Activated CD8-positive, alpha-beta memory T cell treated with anti-CD3 and anti-CD28 coated beads, Interleukin-2, amount 50 U/mL, for 24 hours (primary cell): ENCODE measurements at regions not wholly inside any gene's neighbourhood (a gene's known extent, or its start where the extent isn't known, plus 50 kb on each side); places are given as distances from the start of the nearest gene placed in this dataset.

Experiments
- DNase-seq: peaks from one replicate; pipeline ENCODE4 v3.0.0-alpha.2; 2020; ENCODE audit errors: extremely low read depth

DNA sequence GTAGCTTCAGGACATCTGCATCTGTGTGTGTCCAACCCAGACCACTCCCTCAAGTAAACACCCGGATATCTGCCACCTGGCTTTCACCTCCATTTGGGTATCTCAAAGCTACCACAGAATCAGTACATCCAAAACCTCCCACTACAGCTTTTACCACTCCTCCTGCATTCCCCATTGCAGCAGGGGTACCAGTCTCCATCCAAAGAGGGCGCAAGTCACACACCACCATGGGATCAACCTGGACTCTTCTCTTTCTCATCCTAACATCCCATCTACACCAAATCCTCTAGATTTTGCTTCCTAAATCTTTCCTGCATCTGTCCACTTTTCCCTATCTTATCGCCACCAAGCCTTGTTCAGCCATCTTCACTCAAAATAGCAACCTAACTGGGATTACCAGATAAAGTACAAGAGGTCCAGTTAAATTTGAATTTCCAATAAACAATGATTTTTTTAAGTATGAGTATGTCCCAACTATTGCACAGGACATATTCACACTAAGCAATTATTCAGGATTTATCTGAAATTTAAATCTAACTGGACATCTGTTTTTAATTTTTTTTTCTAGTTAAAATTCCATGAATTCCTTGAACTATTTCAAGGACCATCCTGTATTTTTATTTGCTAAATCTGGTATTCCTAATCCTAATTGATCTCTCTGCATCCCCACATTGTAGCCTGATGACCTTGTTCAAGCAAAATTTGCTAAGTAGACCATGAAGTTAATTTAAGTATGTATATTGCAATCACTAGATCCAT is 164.3 kb upstream of the MLN start:
- no peak for DNase-seq

DNA sequence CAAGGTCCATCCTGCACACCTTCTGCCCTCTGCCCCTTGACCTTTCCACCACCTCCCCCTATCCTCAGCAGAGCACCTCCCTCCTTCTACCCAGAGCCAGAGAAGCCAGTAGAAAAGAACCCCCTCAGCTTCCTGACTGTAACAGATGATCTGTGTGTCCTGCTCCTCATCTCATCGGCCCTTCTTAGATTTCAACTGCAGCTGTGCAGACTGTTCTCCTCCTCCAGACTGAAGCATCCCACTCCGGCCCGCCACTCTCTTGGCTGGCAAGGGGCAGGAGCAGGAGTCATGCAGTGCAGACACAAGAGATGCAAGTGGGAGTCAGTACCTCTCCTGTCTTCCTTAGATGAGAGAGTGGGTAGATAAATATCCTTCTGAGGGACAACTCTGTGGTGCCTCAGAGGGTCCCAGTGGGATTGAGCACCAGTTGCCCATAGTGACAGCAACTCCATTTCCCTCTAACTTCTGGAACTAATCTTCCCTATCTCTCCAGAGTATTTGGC is 163.5 kb upstream of the MLN start:
- DNase-seq = no peak

DNA sequence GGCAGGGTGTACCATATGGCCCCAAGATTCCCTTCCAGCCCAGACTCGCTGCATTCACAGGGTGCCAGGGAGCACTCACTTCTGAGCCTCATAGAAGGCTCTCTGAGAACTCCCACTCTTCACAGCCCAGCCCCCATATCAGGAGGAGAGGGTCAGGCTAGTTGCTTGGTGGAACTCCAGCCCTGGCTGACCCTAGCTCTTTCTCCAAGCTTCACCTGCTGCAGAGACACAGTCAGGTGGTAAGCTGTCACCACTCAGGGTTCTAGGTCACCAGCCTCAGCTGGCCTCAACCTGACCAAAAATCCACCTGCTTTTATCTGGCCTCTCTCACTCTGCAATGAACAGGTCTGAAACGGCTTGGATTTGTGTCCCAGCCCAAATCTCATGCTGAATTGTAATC is 162.7 kb upstream of the MLN start:
- DNase-seq = no peak

DNA sequence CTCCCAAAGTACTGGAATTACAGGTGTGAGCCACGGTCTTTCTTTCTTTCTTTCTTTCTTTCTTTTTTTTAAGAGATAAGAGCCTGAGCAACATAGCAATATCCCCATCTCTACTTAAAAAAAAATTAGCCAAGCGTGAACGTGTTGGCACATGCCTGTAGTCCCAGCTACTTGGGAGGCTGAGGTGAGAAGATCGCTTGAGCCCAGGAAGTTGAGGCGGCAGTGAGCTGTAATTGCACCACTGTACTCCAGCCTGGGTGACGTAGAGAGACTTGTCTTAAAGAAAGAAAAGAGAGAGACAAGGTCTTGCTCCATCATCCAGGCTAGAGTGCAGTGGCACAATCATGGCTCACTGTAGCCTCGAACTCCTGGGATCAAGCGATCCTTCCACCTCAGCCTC is 162.0 kb upstream of the MLN start:
- no peak for DNase-seq

DNA sequence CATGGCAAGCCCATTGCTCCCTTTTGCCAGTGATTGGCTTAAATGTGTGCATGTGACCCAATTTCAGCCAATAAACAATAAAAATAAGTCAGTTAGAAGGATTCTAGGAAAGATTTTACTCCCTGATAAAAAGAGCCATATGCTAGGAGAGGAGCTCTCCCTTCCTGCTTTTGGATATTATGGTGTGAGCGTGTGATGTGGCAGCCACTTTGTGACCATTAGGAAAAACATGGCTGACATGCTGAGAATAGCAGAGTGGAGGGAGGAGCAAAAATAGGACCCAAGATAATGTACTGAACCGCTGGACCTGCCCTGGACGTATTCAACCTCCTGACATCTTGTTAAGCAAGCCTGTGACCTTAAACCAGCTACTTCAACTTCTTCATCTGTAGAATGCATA is 160.6 kb upstream of the MLN start:
- no peak for DNase-seq

DNA sequence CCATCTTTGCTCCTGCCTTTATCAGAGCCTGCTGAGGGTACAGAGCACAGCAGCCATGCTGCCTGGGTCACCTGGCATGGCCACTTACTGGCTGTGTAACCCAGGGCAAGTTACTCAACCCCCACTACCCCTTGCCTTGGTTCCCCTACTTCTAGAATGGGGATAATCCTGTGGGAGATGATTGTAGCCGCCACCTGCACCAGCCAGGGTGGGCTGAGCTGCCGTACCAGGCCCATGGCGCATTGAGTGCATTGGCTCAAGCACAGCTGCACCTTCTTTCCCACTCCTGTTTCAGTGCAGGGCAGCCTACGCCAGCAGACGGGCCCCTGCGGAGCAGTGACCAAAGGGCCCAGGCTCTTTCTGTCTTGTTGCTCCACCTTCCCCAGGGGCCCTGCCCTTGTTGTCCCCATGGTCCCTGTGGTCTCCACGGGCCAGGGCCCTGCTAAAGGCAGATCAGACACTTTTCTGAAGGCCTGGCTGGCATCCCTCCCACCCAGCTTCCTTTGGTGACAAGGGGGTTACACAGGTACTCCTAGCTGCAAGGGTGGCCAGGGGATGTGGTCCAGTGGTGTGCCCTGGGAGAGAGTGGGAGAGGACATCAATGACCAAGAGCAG is 159.4 kb upstream of the MLN start:
- DNase-seq = no peak

DNA sequence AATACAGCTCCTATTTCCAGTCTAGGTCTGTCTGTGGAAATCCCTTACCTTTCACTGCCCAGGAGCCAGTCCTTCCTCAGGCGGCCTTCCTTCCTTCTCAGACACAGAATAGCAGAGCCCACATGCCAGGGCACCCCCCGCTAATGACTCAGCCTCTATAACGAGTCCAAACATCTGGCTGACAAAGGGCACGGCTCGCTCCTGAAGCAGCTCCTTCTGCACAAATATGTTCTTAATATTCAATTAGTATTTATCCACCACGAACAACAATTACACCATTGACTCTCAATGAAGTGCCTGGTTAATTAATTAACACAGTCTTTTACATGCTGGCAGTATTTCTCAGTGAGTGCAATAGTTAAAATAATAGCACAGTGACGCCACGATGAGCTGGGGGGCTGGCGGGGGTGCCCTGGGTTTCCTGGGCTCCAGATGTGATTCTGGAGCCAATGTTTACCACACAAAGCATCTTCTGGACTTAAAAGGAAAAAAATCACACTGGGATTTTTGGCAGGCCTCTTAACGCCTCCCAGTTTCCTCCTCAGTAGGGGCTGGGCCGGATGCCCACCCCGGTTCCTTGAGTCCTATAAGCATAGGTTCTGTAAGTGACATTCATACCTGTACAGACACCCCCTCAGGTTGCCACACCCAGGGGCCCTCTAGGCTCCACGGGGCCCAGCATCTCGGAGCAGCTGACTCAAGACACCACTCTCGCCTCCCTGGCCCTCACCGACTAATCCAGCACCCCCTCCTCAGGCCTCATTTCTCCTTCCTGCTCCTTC is 158.6 kb upstream of the MLN start:
- DNase-seq = no peak

DNA sequence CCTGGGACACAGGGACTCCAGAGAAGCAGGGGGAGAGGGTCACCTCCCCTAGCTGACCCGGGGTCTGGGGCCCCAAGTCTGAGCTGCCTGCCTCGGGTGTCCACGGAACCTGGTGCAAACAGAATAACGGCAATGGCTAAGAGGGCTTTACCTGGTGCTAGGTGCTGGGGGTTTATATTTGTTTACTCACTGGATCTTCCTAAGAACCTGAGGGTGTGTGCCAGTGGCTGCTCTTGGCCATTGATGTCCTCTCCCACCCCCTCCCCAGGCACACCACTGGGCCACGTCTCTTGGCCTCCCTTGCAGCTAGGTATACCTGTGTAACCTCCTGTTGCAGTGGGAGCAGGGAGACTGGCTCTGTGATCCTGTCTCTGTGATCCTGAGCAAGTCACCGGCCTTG is 157.9 kb upstream of the MLN start:
- no peak for DNase-seq

DNA sequence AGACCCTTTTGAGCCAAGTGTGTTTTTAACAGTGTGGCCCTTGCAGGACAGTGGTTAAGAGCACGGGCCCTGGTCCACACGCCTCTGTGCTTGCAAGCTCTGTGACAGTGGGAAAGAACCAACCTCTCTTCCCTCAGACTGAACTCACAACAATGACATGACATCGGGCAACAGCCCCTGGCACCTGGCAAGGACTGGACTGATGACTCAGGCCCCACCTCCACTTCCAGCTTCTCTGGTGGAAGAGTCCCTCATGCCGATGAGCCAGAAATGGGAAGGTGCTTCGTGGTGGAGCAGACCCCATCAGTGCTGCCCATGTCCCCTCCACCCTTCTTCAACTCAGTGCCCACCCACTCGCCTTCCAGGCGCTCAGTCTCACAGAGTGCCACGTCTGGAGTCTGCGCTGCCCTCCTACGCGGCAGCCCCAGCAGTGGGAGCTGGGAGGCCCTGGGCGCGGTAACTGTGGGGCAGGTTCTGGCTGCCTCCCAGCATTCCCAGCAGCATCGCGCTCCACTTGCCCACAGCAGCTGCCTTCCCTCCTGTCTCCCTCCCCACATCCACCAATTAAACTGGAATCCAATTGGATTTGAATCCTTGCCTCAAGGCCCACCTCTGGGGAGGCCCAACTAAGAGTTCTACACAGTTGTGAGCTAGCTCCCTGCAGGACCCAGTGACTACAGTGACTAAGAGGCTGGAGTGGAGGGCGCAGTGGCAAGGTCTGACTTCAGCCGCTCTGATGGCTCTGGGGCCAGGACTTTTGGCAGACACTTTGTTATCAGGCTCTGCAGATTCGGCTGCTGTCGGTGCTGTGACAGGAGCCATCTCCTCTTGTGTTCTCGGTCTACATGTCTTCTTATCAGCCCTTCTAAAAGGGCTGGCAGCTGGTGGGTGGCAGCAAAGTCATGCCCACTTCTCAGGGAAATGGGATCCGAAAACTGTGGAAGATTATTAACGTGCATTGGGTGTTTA is 156.8 kb upstream of the MLN start:
- no peak for DNase-seq

DNA sequence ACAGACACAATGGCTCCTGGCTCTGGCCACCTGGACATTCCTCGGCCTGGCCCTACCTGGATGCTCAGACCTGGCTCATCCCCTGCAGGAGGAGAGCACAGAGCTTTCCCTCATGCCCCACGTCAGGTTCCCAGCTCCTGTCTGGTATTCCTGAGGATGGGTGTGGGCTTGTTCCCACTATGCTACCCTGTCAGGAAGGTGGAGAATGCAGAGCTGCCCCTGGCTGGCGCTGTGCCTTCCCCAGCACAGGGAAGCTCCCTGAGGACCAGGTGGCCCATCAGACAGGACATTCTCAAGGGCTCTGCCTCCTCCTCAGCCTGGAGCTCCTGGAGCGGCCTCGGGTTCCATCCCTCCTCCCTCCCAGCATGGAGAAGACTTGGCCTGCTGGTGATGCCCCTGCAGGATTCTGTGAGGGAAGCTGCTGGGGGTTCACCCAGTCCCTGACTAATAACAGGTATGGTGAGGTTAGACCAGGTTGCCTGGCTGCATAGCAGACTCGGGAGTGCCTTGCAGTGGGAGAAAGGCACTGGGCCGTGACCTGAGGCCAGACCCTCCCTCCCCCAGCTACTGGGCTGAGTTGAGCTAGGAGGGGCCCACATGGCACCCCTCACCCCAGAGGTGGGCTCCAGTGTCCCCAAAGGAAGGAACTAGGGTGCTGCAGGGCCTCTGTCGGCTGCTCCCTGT is 156.0 kb upstream of the MLN start:
- DNase-seq = no peak

DNA sequence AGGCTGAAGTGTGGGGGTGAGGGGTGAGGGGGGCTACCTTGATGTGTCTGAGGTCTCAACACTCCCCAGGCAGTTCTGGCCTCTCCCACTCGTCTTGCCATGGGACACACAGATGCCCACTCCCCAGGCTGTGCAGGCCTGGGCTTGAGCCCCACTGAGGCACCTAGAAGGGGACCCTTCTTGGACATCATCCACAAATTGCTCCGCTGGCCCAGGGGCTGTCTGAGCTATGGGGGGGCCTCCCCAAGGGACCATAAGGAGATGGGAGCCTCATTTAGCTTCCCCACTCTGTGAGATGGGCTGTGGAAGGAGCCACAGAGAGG is 155.5 kb upstream of the MLN start:
- DNase-seq = no peak

DNA sequence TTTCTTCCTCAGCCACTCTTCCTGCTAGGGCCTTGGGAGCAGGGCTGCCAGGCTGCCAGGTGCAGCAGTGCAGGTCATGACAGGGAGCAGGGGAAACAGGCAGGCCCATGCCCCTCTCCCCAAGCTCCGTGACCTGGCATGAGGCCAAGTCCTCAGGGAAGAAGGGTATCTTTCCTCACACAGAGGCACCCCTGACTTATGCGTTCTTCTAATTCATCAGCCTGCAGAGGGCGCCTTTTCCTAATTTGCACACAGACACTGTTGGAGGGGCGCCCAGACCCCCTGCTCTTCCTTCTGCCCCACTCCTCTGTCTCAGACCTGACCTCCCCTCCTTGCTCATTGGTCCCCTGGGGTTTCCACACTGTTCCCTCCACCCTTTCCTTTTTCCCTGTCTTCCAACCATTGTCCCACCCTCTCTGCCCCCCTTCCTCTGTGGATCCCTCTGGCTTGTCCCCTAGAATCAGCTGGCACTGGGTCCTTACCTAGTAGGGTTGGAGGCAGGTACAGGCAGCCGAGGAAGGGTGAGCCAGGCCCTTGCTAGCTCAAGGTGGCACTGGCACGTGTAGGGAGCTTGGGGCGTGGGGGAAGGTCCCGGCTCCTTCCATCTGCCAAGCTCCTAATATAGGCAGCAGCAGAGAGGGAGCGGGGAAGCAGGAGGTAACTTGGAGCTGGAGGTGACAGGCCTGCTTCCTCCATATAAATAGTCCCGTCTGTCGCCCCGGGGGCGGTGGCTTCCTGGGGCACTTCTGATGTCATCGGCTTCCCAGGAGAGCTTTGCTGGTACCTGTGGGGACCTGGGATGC is 154.9 kb upstream of the MLN start:
- no peak for DNase-seq

DNA sequence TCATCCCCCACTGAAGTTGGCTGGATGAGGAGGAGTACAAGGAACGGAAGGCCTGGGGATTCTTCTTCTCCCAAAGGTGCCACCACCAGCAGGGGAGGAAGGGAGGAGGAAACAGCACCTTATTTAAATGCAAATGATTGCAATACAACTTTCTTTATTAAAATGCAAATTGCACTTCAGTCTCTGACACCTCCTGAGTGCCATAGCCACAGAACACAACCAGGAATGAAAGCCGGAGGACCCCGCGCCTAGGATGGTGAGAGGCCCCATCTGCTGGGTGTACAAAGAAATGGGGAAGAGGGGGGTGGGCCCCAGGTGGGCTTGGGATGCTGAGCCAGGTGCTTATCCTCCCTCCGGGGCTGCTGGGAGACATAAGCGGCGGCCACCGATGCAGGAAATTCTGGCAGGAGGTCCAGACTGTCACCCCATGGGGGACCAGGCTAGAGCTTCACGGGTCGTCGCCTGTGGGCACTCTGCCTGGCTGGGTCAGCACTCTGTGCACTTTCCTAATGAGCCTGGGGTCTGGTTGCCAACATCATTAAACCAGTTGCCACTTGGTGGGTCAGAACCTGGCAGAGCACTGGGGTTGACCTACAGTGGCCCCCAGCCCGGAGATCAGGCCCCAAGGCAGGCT is 154.2 kb upstream of the MLN start:
- no peak for DNase-seq

DNA sequence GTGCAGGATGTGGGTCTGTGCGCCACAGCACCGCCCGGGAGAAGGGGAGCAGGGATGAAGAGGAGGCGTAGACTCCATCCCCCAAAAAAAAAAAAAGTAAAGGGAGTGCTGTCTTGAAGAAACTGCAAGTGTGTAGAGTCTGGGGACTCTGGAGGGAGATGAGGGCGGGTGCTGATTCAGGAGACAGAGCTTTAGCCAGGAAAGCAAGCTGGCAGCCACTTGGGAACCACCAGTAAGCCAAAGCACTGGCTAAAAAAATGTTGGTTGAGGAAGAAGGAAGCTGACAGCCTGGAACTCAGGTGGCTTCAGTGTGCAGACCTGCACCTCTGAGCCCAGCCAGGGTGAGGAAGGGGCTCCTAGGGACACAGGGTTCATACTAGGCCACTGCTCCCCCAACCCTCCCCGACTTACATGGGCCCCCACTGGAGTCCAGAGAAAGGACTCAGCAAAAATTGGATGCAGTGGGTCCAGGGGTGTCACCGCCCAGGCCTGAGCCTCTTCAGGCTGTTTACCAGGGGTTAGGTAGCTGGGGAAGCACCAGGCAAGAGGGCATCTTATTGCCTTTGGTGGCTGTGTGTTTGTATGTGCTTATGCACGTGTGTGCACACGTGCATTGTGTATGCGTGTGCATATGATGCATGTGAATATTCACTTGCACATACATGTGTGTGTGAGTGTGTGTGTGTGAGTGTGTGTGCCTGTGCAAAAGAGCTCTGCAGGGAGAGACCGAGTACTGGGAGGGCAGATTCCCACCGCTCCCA is 153.5 kb upstream of the MLN start:
- DNase-seq = no peak

DNA sequence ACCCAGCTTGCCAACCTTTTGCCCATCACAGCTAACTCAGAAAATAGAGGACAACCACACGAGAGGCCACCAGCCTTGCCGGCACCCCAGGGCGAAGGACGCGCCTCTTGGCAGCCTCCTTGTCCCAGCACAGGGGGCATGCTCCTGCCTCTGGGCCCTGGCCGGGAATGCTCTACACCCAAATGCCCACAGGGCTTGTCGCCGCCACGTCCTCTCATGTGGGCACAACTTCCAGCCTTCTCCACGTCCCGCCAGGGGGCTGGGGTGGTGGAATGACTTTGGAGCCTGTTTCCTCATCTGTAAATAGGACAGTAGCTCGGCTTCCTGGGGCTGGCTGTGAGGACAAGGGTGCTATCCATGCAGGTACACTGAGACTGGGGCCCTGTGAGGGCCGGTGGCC is 152.4 kb upstream of the MLN start:
- DNase-seq = no peak

DNA sequence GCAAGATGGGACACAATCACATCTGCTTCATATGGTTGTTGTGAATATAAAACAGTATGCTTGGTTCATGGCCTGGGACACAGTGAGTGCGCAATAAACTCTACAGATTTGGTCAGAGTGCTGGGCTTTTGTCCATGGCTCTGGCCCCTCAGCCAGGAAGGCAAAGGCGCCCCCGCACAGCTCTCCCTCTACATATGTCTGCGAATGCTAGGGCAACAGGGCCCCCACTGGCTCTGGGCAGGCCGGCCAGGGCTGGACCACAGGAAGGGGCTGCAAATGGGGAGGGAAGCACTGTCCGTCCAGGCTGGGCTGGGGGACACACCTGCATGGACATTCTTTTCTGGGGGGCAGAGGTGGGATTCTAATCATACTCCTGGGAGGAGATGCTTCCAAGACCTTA is 151.8 kb upstream of the MLN start:
- no peak for DNase-seq

DNA sequence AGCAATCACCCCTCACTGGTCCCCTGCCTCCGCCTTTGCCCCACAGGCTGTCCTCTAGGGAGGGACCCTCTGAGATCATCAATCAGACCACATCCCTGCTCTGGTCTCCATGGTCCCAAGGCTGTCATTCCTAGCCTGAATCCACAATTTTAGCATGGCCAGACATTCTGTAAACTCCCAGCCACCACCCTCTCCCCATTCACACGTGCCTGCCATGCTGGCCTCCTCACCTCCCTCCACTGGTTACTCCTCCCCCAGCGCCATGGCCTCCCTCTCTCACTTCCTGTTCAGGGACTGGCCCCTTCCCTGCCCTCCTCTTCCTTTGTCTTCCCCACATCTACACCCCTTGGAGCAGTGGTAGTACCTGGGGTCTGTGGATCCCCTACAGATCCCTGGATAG is 150.7 kb upstream of the MLN start:
- no peak for DNase-seq

DNA sequence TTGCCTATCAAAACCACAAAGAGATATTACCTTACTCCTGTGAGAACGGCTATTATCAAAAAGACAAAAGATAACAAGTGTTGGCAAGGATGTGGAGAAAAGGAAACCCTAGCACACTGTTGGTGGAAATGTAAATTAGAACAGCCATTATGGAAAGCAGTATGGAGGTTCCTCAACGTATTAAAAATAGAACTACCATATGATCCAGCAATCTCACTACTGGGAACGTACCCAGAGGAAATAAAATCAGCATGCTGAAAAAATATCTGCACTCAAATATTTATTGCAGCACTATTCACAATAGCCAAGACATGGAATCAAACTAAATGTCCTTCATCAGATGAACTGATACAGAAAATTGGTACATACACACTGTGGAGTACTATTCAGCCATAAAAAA is 149.4 kb upstream of the MLN start:
- no peak for DNase-seq

DNA sequence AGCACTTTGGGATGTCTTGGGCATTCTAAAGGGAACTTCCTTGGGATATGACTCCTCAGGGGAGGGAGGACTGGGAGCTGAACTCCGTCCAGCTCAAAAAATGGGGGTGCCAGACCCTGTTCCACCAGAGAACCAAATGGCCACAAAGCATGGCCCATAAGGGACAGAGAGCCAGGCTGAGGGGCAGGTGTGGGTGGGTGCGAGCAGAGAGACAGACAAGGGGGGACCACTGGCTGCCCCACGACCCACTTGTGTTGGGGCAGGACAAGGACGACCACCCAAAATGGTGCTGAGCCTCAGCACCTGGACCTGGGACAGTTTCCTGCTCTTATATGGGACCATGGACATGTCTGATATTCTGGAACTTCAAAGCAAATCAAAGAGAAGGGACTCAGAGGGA is 148.2 kb upstream of the MLN start:
- no peak for DNase-seq
